ENCODE measurements at regions not wholly inside any gene's neighbourhood (a gene's known extent, or its start where the extent isn't known, plus 50 kb on each side); places are given as distances from the start of the nearest gene placed in this dataset.
"Not testable (repeated sequence)": the region's sequence is repeated elsewhere in the genome, so short reads cannot be mapped to it uniquely, and the experiment has no call there.

GRCh38 chr6:128598571-128598970, 78.2 kb upstream of the PTPRK start:
- DNase-seq (ENCODE audit: low spot score) = peak; percentile 8
- no peak for FAIRE-seq

GRCh38 chr6:128597956-128598355, 77.6 kb upstream of the PTPRK start:
- FAIRE-seq = no peak
- DNase-seq (ENCODE audit: low spot score) = no peak

GRCh38 chr6:128597004-128597403, 76.6 kb upstream of the PTPRK start:
- no peak for DNase-seq (ENCODE audit: low spot score)
- no peak for FAIRE-seq

GRCh38 chr6:128595544-128595943, 75.1 kb upstream of the PTPRK start:
- DNase-seq (ENCODE audit: low spot score) (no peak), FAIRE-seq (no peak)

GRCh38 chr6:128586095-128586494, 65.7 kb upstream of the PTPRK start:
- FAIRE-seq = no peak
- no peak for DNase-seq (ENCODE audit: low spot score)

- DNase-seq (ENCODE audit: low spot score) (no peak), FAIRE-seq (no peak)
These were observed 60.1 kb upstream of the PTPRK start for GRCh38 chr6:128580224-128581110.

GRCh38 chr6:128575254-128575653, 54.9 kb upstream of the PTPRK start:
- not testable (repeated sequence) for FAIRE-seq; DNase-seq (ENCODE audit: low spot score)

GRCh38 chr6:128574402-128574801, 54.0 kb upstream of the PTPRK start:
- no peak for DNase-seq (ENCODE audit: low spot score)
- no peak for FAIRE-seq

- DNase-seq (ENCODE audit: low spot score) (no peak), FAIRE-seq (no peak)
These were observed 52.6 kb upstream of the PTPRK start for GRCh38 chr6:128573036-128573435.

GRCh38 chr6:128572294-128572693, 51.9 kb upstream of the PTPRK start:
- no peak for FAIRE-seq
- no peak for DNase-seq (ENCODE audit: low spot score)

- FAIRE-seq (no peak), DNase-seq (ENCODE audit: low spot score) (peak; percentile 36)
These were observed 50.3 kb upstream of the PTPRK start for GRCh38 chr6:128570680-128571063.

GRCh38 chr6:128569732-128570679, 49.6 kb upstream of the PTPRK start:
- FAIRE-seq (no peak), DNase-seq (ENCODE audit: low spot score) (peak; percentile 82)

Measured in urothelium cell line (cell line).